HG03175 (cell line): ENCODE measurements at regions not wholly inside any gene's neighbourhood (a gene's known extent, or its start where the extent isn't known, plus 50 kb on each side); places are given as distances from the start of the nearest gene placed in this dataset.
"Not testable (repeated sequence)": the region's sequence is repeated elsewhere in the genome, so short reads cannot be mapped to it uniquely, and the experiment has no call there.

Experiments used
- ATAC-seq: cut with Tn5 transposase; IDR thresholded peaks from one replicate; pipeline ENCODE4 v1.9.1; 2021; ENCODE audit warnings: mild to moderate bottlenecking, moderate library complexity; ENCODE audit not compliant: unreplicated experiment

DNA sequence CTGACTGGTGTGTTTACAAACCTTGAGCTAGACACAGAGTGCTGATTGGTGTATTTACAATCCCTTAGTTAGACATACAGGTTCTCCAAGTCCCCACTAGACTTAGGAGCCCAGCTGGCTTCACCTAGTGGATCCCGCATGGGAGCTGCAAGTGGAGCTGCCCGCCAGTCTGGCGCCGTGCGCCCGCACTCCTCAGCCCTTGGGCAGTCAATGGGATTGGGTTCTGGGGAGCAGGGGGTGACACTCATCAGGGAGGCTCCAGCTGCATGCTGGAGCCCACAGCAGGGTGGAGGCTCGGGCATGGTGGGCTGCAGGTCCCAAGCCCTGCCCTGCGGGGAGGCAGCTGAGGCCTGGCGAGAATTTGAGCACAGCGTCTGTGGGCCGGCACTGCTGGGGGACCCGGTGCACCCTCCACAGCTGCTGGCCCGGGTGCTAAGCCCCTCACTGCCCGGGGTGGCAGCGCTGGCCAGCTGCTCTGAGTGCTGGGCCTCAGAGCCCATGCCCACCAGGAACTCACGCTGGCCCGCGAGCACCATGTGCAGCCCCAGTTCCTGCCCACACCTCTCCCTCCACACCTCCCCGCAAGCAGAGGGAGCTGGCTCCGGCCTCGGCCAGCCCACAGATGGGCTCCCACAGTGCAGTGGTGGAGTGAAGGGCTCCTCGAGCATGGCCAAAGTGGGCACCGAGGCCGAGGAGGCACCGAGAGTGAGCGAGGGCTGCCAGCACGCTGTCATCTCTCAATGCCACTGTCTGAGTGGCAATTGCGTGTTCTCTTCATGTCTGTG lies 290.6 kb upstream of the RGPD4 start:
- ATAC-seq, result not testable (repeated sequence)

DNA sequence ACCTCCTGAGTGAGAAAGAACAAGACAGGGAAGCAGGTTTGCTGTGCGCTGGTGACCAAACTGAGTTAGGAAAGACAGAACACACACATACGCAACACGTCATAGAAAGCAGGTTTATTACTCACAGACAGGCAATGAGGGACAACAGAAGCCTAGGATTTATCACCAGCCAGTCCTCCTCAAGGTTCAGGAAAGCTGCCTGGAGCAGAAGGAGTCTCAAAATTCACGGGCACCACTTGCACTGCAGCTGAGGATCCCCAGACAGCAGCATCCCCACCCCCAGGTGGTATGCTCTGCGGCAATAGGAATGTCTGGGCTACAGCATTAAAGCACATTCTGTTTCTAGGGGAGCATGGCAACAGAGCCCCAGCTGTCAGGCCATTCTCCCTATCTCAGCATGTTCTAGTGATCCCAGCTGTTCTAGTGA lies 284.4 kb upstream of the RGPD4 start:
- ATAC-seq, result no peak

DNA sequence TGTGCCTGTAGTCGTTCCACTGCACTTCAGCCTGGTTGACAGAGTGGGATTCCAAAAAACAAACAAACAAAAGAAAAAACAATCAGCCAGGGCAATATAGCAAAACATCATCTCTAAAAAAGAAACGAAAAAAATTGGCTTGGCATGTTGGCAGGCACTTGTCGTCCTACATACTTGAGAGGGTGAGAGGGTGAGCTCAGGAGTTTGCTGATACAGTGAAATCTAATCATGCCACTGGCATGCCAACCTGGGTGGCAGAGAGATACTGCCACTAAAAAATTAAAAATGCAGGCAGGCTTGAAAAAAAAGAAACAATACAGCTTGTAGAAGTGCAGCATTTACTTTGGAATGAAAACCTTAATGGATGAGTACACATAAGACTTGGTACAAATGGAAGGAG lies 282.9 kb upstream of the RGPD4 start:
- no peak for ATAC-seq

DNA sequence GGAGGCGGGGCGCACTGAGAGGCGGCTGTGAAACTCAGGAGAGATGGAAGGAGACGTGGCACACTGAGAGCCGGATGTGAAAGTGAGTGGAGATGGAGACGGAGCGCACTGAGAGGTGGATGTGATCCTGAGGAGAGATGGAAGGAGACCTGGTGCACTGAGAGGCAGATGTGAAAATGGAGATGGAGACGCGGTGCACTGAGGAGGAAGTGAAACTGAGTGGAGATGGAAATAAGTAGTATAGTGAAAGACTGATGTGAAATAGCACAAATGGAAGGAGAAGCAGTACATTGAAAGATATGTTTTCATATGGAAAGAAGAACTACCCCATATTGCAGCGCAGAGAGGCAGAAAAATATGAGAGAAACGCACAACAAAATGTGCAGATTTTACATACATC lies 281.6 kb upstream of the RGPD4 start:
- ATAC-seq, result no peak

DNA sequence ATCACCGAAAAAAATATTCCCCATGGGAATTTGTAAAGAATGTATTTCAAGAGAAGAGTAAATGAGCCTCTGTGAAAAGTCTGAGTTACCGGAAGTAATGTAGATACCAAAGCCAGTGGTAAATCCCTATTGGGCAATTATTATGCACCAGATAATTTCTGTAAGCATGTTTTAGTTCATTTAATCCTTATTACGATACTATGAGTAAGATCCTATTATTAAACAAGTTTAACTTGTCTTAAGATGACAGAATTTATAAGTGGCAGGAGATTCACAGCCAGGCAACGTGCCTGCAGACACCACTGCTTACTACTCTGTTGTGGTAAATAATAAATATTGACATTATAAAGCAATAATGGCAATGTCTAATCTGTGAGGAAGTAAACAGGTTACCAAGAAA lies 280.8 kb upstream of the RGPD4 start:
- no peak for ATAC-seq

DNA sequence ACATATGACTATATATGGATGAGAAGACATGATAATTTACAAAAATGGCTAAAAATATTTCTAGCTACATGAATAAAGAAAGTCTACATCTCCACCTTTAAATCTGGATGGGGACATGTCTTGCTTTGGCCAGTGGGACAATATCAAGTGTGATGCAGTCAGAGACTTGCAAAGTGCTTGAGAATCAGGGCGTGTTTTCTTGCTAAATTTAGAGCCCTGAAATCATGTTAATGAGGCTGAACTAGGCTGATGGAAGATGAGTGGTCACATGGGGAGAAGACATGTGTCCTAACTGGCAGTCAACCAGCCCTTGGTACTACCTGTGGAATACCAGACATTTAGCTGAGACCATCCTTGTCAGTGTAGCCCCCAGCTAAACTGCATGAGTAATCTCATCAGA lies 278.5 kb upstream of the RGPD4 start:
- no peak for ATAC-seq

DNA sequence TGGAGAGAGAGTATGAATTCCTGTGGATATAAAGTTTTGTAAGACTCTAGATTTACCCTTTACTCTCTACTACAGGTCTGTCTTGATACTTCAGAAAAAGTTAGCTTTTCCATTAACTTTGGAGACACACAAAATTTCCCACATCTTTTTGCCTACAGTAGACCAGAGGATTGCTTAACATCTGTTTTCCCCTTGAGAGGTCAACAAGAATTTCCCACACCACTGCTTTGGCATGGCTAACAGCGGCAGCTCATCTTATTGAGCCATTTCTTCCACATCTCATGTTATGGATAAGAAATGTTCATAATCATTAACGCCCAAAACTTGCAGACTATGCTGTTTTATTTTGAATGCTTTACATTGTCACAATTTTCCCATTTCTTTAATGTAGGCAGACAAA lies 273.6 kb upstream of the RGPD4 start:
- no peak for ATAC-seq

DNA sequence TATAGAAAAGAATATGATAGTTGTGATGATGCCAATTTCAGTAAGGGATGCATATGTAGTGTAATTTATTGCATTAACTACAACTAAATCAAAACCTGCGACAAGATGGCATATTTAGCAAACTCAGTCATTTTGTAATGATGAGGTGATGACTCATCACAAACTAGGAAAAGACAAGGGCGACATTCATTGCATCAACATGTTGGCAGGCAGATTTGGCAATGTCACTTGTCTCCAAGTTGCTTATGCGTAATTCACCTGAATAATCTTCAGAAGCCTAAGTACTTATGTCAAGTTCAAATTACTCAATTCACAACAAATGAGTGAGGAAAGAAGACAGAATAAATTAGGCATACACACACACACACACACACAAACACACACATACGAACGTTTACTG lies 273.2 kb upstream of the RGPD4 start:
- ATAC-seq, result no peak

DNA sequence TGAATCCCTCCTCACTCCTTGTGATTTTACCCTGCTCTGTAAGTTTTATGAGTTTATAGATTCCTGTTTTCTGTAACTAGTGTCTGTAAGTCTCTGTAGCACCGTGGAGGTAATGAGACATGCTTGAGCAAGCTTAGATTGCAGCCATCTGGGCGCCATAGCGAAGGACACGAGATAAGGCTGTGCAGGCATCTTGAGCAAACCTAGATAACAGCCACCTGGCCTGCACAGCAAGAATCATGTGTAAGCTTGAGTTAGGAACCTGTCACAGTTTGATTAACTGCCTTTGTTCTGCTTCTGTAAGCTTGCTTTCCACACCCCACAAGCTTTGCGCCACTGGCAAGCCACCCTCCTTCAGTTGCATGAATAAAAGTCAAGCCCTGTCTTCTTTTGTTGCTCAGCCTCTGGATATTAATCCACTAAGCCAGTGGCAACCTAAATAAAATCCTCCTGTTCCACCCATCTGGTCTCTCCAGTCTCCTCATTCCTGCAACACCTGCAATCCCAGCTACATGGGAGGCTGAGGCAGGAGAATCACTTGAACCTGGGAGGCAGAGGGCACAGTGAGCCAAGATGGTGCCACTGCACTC lies 270.6 kb upstream of the RGPD4 start:
- ATAC-seq, result no peak

DNA sequence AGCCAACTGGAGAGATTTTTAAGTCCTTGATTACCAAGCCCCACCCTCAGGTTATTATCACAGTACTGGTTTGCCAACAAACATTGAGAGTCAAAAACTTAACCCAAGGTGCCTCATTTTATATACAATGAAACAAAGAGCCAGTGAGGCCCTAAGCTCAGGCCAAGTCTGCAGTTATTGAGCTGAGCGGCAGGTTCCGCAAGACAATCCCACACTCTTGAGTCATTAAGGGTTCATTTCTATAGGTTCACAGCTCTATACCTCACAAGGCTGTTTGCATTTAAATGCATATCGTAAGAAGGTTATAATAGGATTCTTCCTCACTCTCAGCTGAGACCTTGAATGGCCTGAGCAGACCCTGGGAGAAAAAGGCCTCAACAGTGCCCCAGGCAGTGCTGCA lies 268.4 kb upstream of the RGPD4 start:
- no peak for ATAC-seq

DNA sequence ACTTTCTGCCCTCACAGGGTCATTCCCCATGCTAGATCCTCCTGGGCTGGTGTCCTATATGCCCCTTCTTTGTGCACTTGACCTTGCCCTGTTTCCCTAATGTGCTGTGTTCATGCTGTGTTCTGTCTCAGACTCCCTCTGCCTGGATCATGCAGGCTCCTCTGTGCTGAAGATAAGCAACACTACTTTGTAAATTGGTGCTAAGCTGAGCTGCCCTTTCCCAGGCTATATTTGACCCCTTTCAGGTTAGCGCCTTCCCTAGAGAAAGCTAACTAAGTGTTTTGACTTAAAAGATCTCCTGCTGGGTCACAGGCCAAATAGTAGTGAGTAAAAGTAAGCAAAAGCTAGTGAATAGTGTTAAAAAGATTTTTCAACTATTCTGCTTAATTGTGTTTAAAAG lies 257.2 kb upstream of the RGPD4 start:
- no peak for ATAC-seq

DNA sequence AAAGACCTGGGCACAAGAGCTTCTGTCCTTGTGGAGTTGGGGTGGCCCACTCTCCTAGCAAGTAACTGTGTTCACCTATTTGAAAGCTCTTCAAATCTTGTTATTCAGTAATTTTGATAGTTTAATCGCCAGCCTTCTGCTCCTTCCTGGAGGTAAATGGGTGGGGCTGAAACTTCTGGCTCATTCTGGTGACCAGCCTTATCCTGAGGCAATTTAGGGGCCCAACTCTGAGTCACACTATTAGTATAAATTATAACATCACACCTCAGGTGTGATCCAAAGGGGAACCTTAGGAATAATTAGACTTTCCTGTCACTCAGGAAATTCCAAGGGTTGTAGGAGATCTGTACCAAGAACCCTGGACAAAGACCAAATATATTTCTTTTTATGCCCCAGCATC lies 255.8 kb upstream of the RGPD4 start:
- no peak for ATAC-seq

DNA sequence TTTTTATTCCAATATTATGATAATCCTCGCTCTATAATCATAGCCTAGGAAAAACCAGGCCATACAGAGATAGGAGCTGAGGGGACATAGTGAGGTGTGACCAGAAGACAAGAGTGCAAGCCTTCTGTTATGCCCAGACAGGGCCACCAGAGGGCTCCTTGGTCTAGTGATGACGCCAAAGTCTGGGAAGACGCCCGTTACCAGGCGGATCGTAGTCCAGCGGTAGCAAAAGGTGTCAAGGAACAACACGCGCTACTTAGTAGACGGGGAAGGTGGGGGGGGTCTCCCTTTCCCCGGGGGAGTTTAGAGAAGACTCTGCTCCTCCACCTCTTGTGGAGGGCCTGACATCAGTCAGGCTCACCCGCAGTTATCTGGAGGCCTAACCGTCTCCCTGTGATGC lies 253.8 kb upstream of the RGPD4 start:
- ATAC-seq, result not testable (repeated sequence)

DNA sequence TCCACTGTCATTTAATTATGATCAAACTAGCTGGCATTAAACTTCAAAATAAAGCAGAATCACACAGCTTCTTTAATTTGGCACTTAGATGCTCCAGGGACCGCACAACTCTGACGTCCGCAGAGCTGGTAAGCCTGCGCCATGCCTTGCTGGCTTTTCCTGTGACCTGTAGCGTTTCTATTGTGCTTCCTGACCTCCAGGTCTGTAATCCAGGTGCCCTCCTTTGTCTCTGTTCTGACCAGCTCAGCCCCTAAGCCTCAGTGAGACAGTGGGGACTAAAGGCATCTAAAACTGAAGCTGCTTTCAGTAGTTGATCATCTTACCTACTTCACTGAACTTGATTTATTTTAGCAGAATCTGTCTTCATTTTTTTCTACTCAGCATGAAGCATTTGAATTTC lies 249.7 kb upstream of the RGPD4 start:
- no peak for ATAC-seq

DNA sequence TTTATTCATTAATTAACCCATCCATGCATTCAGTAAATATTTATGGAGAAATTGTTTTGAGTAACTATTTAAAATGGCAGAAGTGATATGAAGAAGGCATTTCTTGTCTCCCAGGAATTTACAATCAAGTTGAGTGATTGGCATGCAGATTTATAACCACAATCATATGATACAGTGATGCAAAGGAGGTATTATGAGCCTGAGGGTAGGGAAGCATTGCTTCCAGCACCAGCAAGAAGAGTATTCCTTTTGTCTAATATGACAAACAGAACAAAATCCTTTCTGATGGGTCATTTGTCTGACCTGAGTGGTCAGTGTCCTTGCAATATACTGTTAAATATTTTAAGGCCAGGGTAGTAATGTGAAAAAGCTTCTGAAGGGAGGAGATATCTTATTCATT lies 244.2 kb upstream of the RGPD4 start:
- ATAC-seq, result no peak

DNA sequence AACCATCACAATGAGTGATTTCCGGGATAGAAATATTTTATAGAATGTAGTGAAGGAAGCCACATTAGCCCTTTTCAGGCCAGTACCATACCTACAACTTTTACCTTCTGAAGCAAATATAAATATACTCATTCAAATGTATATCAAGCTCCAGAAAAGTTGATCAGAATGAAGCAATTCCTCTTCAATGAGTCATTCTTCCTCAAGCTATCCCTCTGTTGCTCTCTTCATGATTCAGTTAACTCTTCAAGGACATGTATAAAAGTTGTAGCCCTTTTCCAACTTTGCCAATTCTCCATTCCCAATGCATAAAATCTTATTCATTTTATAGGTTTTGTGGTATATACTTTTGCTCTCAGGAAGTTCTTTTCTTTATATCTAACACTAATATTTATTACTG lies 242.1 kb upstream of the RGPD4 start:
- no peak for ATAC-seq

DNA sequence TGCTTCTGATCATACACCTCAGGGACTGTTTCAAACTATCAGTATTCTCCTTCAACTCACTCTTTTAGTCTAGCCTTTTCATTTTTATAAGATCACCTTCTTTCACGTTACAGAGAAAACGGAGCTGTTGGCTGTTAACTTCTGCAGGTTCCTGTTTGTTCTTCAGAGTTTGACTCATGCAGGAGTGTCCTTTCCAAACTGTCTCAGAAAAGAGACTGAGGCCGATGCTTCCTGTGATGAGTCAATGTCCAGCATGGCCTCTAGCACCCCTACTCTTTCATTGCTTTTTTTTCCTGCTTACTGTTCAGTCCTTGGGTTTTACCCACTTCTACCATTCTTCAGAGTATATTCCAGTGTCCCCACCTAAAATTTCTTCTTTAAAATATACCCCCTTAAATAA lies 240.8 kb upstream of the RGPD4 start:
- ATAC-seq, result no peak

DNA sequence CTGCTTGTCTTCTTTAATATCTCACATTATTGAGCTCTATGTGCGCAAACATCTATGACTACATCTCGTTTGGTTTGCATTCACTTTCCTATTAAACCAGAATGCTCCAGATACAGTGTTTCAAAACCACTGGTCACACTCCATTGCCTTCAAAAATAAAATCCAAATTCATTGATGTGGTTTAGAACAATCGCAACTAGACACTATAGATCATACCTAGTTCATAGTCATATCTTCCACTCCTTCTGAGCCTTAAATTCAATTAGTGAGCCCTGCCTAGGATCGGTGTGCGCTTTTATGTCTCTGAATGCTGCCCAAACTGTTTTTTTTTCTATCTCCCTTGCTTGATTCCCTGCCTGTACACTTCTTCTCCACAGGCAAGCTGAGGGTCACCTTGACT lies 238.5 kb upstream of the RGPD4 start:
- ATAC-seq, result no peak

DNA sequence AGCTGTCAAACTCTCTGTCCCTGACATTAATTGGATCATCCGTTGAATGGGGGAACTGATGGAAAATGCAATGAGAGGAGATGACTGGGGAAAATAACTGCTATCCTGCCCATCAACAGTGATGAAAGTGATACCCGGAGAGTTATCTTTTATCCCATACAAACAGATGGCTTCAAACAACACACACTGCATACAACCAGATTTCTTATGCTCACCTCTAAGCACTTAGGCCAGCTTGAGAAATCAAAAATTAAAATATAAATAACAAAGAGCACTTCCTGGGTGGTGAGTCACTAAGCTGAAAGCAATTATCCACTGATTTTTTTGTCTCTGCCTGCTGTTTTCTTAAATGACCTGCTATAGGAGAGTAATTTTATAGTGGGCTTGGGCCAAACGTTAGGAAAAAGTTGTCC lies 237.6 kb upstream of the RGPD4 start:
- no peak for ATAC-seq

DNA sequence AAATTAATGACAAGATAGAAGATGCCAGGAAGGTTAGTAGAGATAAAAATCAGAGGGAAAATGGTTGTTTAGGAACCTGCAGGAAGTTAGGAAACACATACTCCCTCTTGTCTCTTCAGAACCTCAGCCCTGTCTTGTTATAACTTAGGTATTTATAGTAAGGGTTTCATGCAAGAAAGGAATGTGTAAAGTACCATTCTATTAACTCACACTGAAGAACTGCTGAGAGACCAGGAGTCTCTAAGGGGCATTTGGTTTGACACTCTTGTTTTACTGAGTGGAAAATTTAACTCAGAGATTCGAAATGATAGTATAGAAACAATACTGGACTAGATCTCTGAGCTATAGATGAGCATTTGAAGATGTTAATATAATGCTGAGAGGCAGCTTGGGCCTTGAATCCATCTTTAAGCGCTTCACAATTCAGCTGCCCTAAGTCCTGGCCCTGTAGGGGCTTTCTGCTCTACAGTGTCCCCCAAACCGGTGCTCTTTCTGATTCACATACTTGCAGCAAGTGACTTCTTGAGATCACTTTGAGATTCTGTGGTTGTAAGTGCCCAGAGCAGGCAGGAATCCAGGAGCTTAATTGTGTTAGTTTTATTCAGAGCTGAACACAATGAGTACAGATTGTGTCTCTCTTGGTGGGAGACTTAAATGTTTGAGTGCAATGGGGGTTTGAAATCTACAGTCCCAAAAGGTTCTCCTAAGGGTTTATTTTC lies 235.0 kb upstream of the RGPD4 start:
- no peak for ATAC-seq

DNA sequence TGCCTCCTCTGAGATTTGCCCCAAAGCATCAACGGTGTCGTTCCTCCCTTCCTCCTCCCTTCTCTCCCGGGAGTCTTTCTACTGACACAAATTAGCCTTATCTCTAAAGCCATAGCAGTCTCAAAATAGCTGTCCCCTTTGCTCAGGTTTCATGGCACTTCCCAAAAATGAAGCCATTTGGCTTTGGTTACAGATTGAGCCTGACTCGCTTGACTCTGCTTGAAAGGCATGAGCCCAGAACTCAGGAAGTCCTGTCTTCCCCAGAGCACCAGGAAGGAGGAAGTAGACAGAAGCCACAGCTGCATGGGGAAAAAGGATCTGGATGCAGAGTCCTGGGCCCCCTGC lies 234.4 kb upstream of the RGPD4 start:
- ATAC-seq, result no peak

DNA sequence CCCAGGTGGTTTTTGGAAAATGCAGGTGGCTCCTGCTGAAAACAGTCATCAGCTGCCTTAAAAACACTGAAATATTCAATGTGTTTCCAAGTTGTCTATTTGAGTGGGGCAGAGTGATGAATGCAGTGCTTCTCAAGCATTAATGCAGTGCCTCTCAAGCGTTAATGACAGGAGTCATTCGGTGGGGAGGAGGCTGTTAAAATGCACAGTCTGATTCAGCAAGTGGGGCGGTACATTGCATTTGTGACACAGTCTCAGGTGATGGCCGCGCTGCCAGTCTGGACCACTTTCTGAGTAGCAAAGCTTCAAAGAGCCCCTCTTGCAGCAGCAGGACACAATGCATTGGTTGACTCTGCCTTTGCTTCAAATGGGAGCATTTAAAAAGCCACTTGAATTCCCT lies 231.4 kb upstream of the RGPD4 start:
- ATAC-seq, result no peak
